ENCODE measurements at regions not wholly inside any gene's neighbourhood (a gene's known extent, or its start where the extent isn't known, plus 50 kb on each side); places are given as distances from the start of the nearest gene placed in this dataset.

DNA sequence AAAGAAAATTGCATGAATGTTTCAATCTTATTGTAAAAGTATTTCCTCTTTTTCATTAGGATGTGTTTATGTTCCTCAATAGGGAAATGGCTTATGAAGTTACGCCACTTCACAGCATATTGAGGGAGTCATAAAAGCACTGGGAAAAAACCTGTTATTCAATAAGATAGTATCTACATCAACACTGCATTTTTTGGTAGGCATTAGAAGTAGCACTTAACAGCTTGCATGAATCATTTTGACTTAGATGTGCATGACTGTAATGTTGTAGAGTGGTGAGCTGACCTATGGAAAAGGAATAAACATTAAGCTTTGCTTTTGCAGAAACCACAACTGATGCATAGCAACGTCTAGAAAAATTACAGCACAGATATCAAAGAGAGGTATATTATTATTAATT, 111.2 kb upstream of the GRXCR1 start:
- Histone ChIP-seq H3K4me3 (replicated peaks in 1 of 3; ENCODE audit: low read depth in 2 of 3, low read length in 3 of 3) (no peak overlapping the region), H2AFZ (ENCODE audit: insufficient read depth, low read depth, low read length, poor library complexity, severe bottlenecking) (no peak overlapping the region), H3K27ac (ENCODE audit: low read depth in 1 of 2, low read length in 2 of 2) (no peak overlapping the region), H3K27me3 (ENCODE audit: control insufficient read depth in 2 of 2, insufficient read depth in 2 of 2, low read length in 2 of 2) (no peaks in the 10 kb centered on the region), H3K79me2 (ENCODE audit: insufficient read depth, low read length) (no peaks in the 10 kb centered on the region), H4K20me1 (ENCODE audit: insufficient read depth, low read length) (no peaks in the 10 kb centered on the region), H3K4me1 (ENCODE audit: control insufficient read depth in 1 of 2, insufficient read depth in 2 of 2, low read length in 2 of 2) (no peaks in the 10 kb centered on the region), H3K9me3 (replicated peaks in 1 of 2; ENCODE audit: control insufficient read depth in 1 of 2, insufficient read depth in 1 of 2, low read length in 2 of 2) (peaks cover 0 to 8% of the 10 kb centered on the region in 2 donors), H3K4me2 (replicated peaks; ENCODE audit: extremely low read depth, low read length, poor library complexity, severe bottlenecking) (no peak overlapping the region), H3K36me3 (replicated peaks in 1 of 2; ENCODE audit: control insufficient read depth in 1 of 2, insufficient read depth in 2 of 2, low read length in 2 of 2) (no peaks in the 10 kb centered on the region), H3K9ac (ENCODE audit: insufficient read depth, low read length, poor library complexity, severe bottlenecking) (no peak overlapping the region)
- no peaks in the 10 kb centered on the region for H3K27me3 Mint-ChIP-seq (ENCODE audit: low read depth in 3 of 3)
- no peak overlapping the region for H3K4me3 Mint-ChIP-seq
- TF ChIP-seq, protein P1, sequence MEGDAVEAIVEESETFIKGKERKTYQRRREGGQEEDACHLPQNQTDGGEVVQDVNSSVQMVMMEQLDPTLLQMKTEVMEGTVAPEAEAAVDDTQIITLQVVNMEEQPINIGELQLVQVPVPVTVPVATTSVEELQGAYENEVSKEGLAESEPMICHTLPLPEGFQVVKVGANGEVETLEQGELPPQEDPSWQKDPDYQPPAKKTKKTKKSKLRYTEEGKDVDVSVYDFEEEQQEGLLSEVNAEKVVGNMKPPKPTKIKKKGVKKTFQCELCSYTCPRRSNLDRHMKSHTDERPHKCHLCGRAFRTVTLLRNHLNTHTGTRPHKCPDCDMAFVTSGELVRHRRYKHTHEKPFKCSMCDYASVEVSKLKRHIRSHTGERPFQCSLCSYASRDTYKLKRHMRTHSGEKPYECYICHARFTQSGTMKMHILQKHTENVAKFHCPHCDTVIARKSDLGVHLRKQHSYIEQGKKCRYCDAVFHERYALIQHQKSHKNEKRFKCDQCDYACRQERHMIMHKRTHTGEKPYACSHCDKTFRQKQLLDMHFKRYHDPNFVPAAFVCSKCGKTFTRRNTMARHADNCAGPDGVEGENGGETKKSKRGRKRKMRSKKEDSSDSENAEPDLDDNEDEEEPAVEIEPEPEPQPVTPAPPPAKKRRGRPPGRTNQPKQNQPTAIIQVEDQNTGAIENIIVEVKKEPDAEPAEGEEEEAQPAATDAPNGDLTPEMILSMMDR (IDR thresholded peaks at IDR 0.05): no peak
- no peaks in the 10 kb centered on the region for H3K36me3 Mint-ChIP-seq
- H3K4me1 Mint-ChIP-seq: no peaks in the 10 kb centered on the region
- H3K9me3 Mint-ChIP-seq: peaks cover 0 to 8% (median 4%) of the 10 kb centered on the region in 7 donors
- H3K27ac Mint-ChIP-seq: no peak overlapping the region
- no peak for DNase-seq
- WGBS (ENCODE audit: insufficient coverage): no CpG with 5 or more reads among the region's 2 CpGs
- intact Hi-C loops (cut with micrococcal nuclease): no loop called here

DNA sequence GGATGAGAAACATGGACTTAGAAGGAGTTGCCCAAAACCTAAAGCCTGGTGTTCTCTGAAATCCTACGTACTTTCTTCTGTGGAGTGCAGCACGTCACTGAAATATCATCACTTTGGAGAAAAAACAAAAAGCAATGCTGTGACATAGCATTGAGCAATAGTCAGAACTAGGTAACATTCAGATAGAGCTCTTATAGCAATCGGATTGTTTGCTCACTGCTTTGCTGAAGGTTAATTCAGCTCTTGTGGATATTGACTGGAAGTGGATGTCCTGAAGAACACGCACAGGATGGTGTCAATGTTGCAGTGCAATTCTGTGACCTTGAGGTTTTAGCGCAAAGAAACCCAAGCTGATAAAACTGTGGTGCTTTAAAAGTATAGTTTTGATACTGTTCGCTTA, 114.2 kb upstream of the GRXCR1 start:
- no peak overlapping the region for H3K4me2 ChIP-seq (replicated peaks; ENCODE audit: extremely low read depth, low read length, poor library complexity, severe bottlenecking)
- TF ChIP-seq, protein P1 (IDR thresholded peaks at IDR 0.05): no peak
- no peaks in the 10 kb centered on the region for H3K4me1 Mint-ChIP-seq
- H3K27me3 ChIP-seq (ENCODE audit: control insufficient read depth in 2 of 2, insufficient read depth in 2 of 2, low read length in 2 of 2): no peaks in the 10 kb centered on the region
- no peak for DNase-seq
- H3K36me3 Mint-ChIP-seq: no peaks in the 10 kb centered on the region
- H4K20me1 ChIP-seq (ENCODE audit: insufficient read depth, low read length): no peaks in the 10 kb centered on the region
- H3K4me1 ChIP-seq (ENCODE audit: control insufficient read depth in 1 of 2, insufficient read depth in 2 of 2, low read length in 2 of 2): no peaks in the 10 kb centered on the region
- no peak overlapping the region for H3K4me3 ChIP-seq (replicated peaks in 1 of 3; ENCODE audit: low read depth in 2 of 3, low read length in 3 of 3)
- WGBS (ENCODE audit: insufficient coverage): 63% methylated on average over 4 of the region's 6 CpGs
- H3K36me3 ChIP-seq (replicated peaks in 1 of 2; ENCODE audit: control insufficient read depth in 1 of 2, insufficient read depth in 2 of 2, low read length in 2 of 2): no peaks in the 10 kb centered on the region
- H3K79me2 ChIP-seq (ENCODE audit: insufficient read depth, low read length): no peaks in the 10 kb centered on the region
- H3K4me3 Mint-ChIP-seq: no peak overlapping the region
- H3K27me3 Mint-ChIP-seq (ENCODE audit: low read depth in 3 of 3): no peaks in the 10 kb centered on the region
- H3K9me3 ChIP-seq (replicated peaks in 1 of 2; ENCODE audit: control insufficient read depth in 1 of 2, insufficient read depth in 1 of 2, low read length in 2 of 2): no peaks in the 10 kb centered on the region
- H3K27ac Mint-ChIP-seq: no peak overlapping the region
- H3K9me3 Mint-ChIP-seq: peaks cover 0 to 3% (median 0%) of the 10 kb centered on the region in 7 donors
- H3K27ac ChIP-seq (ENCODE audit: low read depth in 1 of 2, low read length in 2 of 2): no peak overlapping the region
- intact Hi-C loops (cut with micrococcal nuclease): no loop called here
- H3K9ac ChIP-seq (ENCODE audit: insufficient read depth, low read length, poor library complexity, severe bottlenecking): no peak overlapping the region
- H2AFZ ChIP-seq (ENCODE audit: insufficient read depth, low read depth, low read length, poor library complexity, severe bottlenecking): no peak overlapping the region

All from CD14-positive monocyte (primary cell).